GM19035 (cell line): ENCODE measurements at regions not wholly inside any gene's neighbourhood (a gene's known extent, or its start where the extent isn't known, plus 50 kb on each side); places are given as distances from the start of the nearest gene placed in this dataset.

Source experiments
- ATAC-seq: cut with Tn5 transposase; IDR thresholded peaks from one replicate; pipeline ENCODE4 v1.9.1; 2021; ENCODE audit not compliant: unreplicated experiment

DNA sequence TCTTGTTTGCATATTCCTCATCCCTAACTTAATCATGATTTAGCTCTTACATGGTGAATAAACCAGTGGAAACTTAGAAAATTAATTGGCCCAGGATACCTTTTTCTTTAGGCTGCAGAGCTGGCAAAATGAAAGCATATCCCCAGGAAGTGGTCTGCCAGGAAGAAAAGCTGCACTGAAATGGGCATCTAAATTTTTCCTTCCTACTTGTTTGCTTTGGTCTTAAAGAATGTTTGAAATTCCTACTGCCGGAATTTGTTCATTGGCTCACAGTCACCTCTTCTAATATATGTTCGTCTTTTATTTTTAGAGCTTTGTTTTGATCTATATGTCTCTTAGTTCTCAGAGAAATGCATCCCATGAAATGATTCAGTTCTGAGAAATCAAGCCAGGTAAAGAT, 113.2 kb upstream of the ELL2 start:
- no peak for ATAC-seq

DNA sequence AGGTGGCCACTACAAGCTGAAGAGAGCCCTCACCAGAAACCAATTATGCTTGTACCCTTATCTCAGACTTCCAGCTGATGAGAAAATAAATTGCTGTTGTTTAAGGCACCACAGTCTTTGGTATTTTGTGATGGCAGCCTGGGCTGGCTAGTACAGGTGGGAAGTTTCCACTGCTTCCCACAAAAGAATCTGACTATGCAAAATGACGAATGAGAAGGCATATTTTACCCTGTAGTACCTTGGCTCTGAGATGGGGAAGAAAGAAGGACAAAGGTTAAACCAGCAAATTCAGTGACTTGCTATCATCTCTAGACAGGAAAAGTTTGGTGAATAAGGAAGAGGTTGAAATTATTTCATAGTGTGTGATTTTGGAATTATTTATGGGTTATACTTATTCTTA, 112.8 kb upstream of the ELL2 start:
- no peak for ATAC-seq

DNA sequence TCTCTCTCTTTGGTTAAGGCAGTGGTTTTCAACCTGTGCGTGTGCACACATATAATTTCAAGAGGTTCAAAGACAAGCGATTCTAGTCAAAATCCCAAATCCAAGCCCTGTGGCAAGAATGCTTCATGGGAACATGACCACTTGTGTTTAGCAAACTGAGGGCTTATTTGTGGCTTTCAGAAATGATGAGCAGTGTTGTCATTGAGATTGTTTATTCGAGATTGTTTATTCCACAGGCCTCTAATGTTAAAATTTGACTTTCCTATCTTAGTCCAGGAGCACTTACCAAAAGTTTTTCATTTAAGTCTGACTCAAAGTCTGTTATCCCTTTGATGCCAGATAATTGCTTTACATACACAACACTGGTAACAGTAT, 111.1 kb upstream of the ELL2 start:
- no peak for ATAC-seq

DNA sequence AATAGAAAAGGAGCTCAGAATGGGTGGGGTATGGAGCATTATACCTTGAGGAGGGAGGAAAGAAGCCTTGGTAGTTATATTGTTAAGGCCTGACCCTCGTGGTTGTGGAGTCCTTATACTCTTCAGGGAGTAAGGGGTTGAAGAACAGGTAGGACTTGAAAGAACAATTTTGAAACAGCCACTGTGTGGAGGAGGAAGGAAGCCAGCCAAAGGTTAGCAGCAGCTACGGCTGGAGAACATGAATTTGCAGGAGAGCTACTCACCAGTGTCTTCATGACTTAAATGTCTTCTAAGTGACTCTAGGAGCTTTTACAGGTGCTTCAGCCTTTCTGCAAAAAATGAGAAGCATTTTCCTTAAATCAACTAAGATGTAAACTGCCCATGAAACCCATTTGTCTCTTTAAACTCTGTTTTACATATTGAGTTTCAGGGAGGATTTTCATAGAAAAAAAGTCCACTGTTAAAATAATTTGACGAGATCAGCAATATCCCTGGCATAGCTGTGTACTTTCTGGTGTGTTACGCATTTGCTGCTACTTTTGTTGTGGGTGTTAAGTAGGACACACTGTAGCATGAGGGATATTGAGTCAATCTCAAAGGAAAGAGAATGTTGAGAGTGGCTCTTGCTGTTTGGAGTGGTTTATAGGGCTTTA, 110.6 kb upstream of the ELL2 start:
- no peak for ATAC-seq

DNA sequence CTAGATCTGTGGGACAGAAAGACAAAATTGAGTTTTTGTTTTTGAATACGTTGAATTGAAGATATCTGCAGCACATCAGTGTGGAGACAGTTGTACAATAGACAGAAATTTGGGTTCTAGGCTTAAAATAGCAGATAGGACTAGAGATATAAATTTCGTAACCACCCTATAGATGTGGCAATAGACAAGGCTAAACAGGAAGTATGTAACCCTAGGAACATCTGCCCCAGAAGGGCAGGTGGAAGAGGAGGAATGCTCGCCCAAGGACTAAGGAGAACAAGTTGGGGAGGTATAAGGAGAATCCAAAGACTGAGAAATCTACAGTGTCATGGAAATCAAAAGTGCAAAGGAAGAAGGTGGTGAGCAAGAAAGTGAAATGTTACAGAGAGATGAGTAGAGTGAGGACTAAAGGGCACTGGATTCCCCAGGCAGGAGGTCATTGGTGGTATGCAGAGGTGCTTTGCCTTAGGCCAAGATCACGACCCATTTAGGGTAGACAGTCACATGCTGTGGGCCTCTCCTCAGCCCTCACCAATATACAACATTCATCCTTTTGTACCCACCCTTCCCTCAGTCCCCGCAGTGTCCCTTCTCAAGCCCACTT, 109.1 kb upstream of the ELL2 start:
- no peak for ATAC-seq

DNA sequence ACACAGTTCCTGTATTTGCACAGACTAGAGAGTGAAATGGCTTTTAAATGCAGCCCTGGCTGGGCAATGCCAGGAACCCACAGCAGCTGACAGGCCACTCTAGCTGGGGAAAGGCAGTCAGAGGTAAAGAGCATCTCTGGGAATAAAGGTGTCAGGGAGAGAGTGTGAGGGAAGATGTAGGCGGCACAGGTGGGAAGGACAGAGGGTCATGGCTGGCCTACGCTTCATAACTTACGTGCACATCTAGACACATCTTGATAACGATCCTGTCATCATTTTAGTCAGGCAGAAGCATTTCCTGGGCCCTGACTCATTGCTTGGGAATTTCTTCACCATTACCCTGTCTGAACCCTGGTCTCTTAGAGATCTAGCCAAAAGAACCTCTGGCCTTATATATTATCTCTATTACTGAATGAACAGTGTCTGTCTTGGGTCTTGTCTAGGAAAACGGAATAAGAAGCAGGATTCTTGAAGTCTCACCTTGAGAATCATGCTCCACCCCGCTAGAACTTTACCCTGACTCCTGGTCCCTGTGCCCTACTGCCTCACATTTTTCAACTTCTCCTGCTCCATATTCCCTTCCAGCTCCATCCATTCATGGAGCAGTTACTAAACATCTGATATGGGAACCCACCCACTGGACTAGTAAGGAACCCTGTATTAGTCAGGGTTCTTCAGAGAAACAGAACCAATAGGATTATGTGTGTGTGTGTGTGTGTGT, 106.4 kb upstream of the ELL2 start:
- ATAC-seq: no peak

DNA sequence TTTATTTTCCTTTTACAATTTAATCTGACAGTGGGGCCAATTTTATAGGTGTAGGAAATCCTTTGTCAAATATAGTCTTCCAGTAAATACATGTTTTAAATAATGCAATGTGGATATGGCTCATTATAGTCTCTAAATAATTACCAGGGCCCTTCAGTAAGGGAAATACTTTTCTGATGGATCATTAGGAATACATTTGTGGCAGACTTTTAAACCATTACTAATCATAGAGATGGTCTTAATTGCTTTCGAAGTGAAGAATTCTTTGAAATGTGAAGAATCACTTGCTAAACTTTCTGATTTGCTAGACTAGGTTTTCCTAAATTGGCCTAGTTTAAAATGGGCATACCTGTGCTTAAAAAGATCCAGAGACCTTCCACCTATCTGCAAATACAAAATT, 105.6 kb upstream of the ELL2 start:
- no peak for ATAC-seq

DNA sequence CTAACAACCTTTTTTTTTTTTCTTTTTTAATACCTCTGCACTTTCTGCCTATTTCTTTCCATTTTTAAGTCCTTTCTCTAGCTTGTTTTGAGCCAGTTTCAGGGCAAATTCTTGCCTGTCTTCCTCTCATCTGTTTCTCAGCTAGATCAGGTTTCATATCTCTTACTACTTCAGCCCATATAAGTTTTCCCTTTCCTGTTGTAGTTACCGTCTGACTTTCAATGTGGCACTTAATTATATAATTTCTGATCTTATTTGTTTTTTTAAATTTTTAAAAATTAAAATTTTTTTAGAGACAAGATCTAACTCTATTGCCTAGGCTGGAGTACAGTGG, 104.7 kb upstream of the ELL2 start:
- ATAC-seq: no peak

DNA sequence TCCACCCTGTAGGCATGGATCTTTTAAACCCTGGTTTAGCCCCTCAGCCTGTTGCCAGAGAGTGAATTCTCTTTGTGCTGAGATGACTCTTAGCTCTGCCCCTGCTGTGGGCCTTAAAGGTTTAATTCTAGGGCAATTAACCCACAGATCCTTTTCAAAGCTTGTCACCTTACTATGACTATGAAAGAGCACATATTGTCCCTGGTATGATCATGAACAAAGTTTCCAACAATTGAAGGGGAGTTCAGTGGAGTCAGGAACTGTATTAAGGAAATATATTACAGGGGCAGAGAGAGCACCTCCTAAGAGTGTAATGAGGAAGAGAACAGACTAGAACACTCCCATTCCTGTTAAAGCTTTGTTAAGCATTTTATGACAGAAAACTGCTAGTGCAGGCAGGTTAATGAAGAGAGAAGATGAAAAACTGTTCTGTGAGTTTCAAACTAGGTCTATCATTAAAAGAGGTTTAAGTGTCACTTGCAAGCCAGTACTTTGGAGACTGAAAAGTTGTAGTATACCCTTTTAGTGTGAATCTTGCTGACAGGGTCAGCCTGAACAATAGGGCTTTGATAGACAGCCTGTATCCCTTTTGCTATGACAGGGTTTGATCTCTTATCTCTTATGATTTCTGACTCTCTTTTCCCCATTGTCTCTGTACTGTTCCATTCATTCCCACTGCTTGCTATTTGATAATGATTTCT, 104.2 kb upstream of the ELL2 start:
- ATAC-seq: no peak

DNA sequence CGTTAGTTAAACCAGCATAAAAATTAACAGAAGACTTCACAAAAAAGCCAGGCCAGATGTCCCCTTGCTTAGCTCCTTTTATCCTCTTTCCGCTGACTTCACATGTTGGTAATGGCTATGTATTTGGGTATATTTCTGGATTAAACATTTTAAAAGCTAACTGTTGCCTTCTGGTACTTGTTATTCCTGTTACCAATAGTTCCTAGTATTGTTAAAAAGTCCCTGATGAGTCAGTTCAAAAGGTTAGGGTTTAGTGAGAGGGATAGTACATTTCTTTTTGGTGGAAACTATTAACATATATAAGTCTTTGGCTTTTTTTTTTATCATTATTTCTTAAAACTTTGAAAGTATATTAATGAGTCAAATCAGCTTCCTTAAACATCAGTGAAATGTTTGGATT, 103.2 kb upstream of the ELL2 start:
- no peak for ATAC-seq

DNA sequence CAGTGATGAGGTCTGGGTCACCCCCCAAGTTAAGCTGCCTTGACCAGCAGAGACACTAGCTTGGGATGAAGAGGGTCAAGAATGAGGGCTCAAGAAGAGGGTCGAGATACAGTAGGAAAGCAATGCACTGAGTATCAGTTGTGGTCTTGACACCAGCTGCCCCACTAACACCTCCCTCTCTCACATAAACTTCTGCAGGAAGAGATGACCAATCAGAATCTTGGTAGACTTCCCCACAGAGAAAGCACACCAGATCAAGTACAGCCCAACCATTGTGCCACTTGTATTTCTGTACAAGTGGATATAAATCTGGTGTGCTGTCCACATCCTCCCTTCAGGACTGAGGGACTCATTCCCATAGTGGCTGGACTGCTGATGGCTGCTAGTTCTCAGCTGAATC, 101.2 kb upstream of the ELL2 start:
- no peak for ATAC-seq

DNA sequence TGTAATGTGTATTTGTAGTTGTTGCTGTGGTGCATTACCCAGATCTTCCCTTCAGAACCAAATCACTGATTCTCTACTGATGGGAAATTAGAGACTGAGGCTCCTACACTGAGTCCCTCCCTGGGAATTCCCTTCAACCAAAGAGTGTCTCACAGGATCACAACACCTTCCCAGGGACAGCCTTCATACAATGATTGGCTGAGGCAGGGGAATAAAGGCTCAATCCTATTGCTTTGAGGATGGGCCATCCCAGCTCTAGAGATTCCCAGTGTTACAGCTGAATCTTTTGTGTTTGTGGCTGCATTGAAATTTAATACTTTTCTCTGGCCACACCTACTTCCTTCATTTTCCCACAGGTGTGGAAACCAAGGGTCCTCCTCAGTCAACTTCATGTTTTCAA, 96.4 kb upstream of the ELL2 start:
- no peak for ATAC-seq

DNA sequence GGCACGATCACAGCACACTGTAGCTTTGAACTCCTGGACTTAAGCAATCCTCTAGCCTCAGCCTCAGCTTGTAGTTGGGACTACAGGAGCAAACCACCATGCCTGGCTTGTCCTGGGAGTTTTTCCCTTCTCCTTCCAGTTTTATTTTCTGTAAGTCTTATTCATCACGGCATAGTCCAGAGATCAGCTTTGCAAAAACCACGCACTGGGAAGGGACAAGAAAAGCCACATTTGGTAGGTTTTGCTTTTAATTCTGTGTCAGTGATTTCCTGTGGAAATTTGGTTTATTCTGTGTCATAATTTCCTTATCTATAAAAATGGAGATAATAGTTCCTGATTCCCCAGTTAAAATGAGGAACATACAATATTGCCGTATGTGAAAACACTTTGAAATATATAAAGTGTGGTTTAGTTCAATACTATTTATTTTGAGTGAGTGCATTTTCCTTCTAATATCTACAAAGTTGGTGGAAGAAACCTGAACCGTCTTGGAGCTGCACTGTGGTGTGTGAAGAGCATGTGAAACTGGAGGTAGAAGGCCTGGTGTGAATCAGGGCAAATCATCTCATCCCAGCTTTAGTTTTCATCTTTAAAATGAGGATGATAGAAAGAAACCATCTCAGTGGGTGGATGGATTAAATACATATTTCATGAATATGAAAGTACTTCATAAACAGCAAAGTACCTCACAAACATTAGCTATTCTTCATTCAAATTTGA, 92.8 kb upstream of the ELL2 start:
- ATAC-seq: no peak

DNA sequence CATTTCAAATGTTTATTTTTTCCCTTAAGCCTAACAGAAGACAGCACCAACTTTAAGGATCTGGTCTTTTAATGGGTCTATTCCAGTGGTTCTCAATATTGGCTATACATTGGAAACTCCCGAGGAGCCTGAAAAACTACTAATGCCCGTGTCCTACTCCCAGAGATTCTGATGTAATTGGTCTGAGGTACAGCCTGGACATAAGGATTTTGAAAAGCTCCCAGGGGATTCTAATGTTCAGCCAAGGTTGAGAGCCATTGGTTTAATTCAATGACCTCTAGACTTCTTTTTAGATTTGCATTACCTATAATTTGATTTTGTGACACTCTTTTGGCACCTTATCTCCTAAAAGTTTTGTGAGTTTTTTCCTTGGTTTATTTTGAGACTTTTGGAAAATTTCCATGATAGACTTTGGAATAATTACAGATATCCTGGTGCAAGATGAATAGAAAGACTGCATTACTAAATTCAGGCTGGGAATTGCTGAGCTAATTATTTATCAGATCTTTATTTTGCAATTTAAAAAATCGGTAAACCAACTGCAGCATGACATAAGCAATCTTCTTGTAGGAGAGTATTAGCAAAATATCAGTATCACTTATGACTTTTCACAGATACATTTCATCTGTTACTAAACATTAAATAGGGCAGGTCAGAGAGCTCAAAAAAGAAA, 91.5 kb upstream of the ELL2 start:
- no peak for ATAC-seq

DNA sequence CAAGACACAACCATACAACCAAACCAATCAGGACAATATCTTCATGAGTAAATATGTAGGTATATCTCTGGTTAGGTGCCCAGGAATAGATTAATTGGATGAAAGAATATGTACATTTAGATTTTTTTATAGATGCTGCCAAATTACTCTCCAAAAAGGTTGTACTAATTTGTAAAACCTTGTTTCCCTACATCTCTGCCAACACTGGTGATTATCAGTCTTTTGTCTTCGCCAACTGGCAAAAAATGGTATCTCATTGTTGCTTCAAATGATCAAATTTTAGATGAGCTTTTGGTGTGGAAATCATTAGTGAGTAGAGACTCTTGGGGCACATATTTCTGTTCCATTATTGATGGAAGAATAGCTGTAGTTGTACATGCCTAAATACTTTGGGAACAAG, 90.7 kb upstream of the ELL2 start:
- no peak for ATAC-seq

DNA sequence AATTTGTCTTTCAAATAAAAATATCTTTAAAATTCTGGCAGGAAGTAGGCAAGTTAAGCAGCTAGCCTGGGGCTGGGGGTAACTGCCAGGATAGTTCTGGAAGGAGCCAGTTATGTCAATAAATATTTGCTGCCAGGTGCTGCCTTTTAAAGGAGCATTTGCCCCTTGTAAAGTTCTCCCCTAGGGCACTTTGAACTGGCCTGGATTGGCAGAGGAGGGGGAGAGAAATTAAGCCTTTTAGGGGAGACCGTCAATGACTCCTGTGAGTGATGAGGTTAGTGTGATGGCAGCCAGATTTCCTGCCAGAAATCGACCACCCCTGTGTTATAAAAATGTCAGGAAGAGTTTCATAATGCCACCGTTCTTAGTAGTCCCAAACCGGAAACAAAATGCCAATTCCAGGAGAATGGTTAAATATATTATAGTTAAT, 89.8 kb upstream of the ELL2 start:
- no peak for ATAC-seq

DNA sequence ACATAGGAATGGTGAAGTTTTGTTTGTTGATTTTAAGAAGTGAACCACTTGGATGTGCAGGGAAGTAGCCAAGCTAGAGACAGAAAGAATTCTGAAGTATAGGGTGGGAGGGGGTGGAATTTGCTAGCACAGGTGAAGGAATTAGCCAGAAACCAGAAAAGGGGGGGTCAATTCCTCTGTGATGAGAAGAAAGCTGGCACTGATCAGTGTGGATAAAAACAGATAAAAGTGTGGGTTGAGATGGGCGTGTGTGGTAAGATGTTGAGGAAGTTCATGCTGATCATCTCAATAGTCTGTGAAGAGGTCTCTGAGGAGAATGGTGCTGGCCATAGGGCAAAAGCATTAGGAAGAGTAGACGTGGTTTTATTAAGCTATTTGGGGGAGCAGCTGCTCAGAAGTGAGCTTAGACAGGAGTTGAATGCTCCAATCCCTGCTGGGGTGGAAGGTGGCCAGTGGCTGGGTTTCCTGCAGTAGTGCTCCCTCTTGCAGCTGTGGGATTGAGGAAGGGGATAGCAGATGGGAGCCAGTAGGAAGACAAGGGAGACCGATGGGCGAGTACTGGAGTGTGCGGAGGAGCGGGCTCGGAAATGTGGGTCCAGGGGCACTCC, 88.7 kb upstream of the ELL2 start:
- ATAC-seq: no peak

DNA sequence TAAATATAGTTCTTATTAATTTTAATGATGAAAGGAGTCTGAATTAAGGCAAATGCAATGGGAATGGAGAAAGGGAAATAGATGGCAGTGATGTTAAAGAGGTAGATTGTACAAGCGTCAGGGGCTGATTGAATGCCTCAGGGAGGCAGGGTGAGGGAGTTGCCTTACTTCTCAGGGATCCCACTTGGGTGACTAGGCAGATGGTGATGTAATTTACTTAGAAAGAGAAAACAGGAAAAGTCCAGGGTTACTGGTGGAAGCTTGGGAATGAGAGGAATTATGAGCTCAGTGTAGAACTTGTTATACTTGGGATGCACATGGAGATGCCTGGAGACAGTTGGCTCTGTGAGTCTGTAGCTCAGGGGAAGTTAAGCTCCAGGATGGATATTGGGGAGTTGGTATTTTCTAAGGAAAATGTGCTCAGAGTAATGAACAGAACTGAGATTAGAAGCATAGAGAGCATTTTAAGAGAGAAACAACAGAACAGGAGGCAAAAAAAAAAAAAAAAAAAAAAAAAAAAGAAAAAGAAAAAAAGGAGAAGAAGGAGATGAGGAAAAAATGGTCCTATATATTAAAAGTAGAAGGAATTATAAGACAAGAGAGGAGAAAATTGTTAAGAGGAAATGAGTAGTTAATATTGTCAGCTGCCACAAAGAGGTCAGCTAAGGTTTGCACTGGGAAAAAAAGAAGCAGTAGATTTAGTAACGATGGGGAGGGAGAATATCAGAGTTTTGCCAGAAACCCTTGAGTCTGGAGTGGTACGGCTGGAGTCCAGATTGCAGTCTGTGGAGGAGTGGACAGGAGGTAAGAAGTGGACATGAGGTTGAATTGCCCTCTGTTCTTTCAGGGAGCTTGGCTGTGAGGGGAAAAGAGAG, 88.0 kb upstream of the ELL2 start:
- ATAC-seq: no peak

DNA sequence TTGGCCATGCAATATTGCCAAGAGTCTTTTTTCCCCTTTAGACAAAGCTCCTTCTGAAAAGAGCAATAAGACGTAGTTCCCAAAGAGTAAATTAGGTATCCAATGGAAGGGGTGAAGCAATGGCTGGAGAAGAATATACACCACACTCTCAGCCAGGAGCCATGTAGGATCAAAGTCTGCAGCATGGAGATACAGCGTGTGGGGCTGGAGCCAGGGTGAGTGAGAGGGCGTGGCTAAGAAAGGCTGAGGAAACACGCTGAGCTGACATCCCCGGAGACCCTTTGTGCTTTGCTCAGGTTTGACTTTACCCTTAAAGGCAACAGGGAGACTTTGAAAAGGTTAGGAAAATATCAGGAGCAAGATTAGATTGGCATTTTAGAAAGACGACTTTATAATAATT, 87.1 kb upstream of the ELL2 start:
- no peak for ATAC-seq

DNA sequence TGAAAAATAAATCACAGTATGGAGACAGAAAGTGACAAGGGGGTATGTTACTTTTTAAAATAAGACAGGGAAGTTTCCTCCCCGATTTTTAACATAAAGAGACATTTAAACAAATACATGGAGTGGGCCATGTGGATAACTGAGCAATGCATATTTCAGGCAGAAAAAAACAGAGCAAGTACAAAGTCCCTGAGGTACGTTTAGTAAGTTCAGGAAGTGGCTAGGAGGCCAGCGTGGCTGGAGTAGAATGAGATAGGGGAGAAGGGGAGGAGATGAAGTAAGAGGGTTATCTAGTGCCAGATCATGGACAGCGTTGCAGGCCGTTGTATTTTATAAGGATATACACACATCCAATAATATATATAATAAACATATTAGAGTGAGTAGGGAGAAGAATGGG, 84.2 kb upstream of the ELL2 start:
- no peak for ATAC-seq
